Trophoblast cell (in vitro differentiated cells and primary cell): ENCODE measurements at regions not wholly inside any gene's neighbourhood (a gene's known extent, or its start where the extent isn't known, plus 50 kb on each side); places are given as distances from the start of the nearest gene placed in this dataset.

Experiments
- DNase-seq, 2 donors: peaks; one replicate each; pipeline ENCODE4 v3.0.0-alpha.2; 2016
- H2AFZ ChIP-seq: 2 replicates; pipeline ENCODE4 v1.6.1; 2013; ENCODE audit warnings: low read length, moderate library complexity, mild to moderate bottlenecking; ENCODE audit not compliant: insufficient read depth, poor library complexity
- H2AK5ac ChIP-seq: 2 replicates; pipeline ENCODE4 v1.6.1; 2013; ENCODE audit warnings: mild to moderate bottlenecking, low read length
- H2BK120ac ChIP-seq: 2 replicates; pipeline ENCODE4 v1.6.1; 2013; ENCODE audit warnings: low read length, mild to moderate bottlenecking, moderate library complexity; ENCODE audit not compliant: insufficient read depth, poor library complexity
- H2BK12ac ChIP-seq: 2 replicates; pipeline ENCODE4 v1.6.1; 2013; ENCODE audit warnings: mild to moderate bottlenecking, low read length, moderate library complexity
- H2BK5ac ChIP-seq: 2 replicates; pipeline ENCODE4 v1.6.1; 2013; ENCODE audit warnings: low read length, low read depth, moderate library complexity, mild to moderate bottlenecking; ENCODE audit not compliant: poor library complexity
- H3K14ac ChIP-seq: 2 replicates; pipeline ENCODE4 v1.6.1; 2013; ENCODE audit warnings: mild to moderate bottlenecking, low read length
- H3K18ac ChIP-seq: 2 replicates; pipeline ENCODE4 v1.6.1; 2013; ENCODE audit warnings: mild to moderate bottlenecking, low read length
- H3K23ac ChIP-seq: 2 replicates; pipeline ENCODE4 v1.6.1; 2013; ENCODE audit warnings: low read length
- H3K27ac ChIP-seq: 2 replicates; pipeline ENCODE4 v1.5.1; 2013; ENCODE audit warnings: low read depth, mild to moderate bottlenecking, inconsistent platforms, low read length, moderate library complexity
- H3K27me3 ChIP-seq: 2 replicates; pipeline ENCODE4 v1.6.1; 2013; ENCODE audit warnings: inconsistent platforms, mild to moderate bottlenecking, low read length, moderate library complexity; ENCODE audit not compliant: insufficient read depth
- H3K36me3 ChIP-seq, 2 experiments: 1 replicate in 1 of 2; 2 replicates in 1 of 2; pipeline ENCODE4 v1.6.1; 2013; ENCODE audit warnings: low read length in 2 of 2, mild to moderate bottlenecking in 2 of 2, moderate library complexity in 1 of 2; ENCODE audit not compliant: insufficient read depth in 2 of 2, control insufficient read depth in 1 of 2
- H3K4ac ChIP-seq: 2 replicates; pipeline ENCODE4 v1.6.1; 2013; ENCODE audit warnings: low read depth, mild to moderate bottlenecking, low read length, moderate library complexity
- H3K4me1 ChIP-seq, 2 experiments: 1 replicate in 1 of 2; 2 replicates in 1 of 2; pipeline ENCODE4 v1.6.1; 2013; ENCODE audit warnings: low read length in 2 of 2, mild to moderate bottlenecking in 2 of 2, moderate library complexity in 1 of 2; ENCODE audit not compliant: insufficient read depth in 2 of 2, control insufficient read depth in 1 of 2
- H3K4me2 ChIP-seq: 2 replicates; pipeline ENCODE4 v1.6.1; 2013; ENCODE audit warnings: inconsistent platforms, mild to moderate bottlenecking, low read length, moderate library complexity
- H3K4me3 ChIP-seq: 2 replicates; pipeline ENCODE4 v1.5.1; 2013; ENCODE audit warnings: mild to moderate bottlenecking, low read depth, low read length, inconsistent platforms
- H3K79me1 ChIP-seq: one replicate; pipeline ENCODE4 v1.6.1; 2013; ENCODE audit warnings: low read length
- H3K79me2 ChIP-seq: 2 replicates; pipeline ENCODE4 v1.6.1; 2013; ENCODE audit warnings: low read length, mild to moderate bottlenecking; ENCODE audit not compliant: control insufficient read depth, insufficient read depth, poor library complexity
- H3K9ac ChIP-seq: 2 replicates; pipeline ENCODE4 v1.6.1; 2013; ENCODE audit warnings: mild to moderate bottlenecking, low read length
- H3K9me3 ChIP-seq: 2 replicates; pipeline ENCODE4 v1.6.1; 2013; ENCODE audit warnings: low read depth, mild to moderate bottlenecking, control low read depth, inconsistent platforms, low read length; ENCODE audit not compliant: insufficient read depth
- H4K12ac ChIP-seq: 2 replicates; pipeline ENCODE4 v1.6.1; 2013; ENCODE audit warnings: low read depth, mild to moderate bottlenecking, low read length, moderate library complexity
- H4K8ac ChIP-seq: 2 replicates; pipeline ENCODE4 v1.6.1; 2013; ENCODE audit warnings: low read depth, mild to moderate bottlenecking, low read length, moderate library complexity
- H4K91ac ChIP-seq: one replicate; pipeline ENCODE4 v1.6.1; 2013; ENCODE audit warnings: low read depth, mild to moderate bottlenecking, low read length, moderate library complexity
- WGBS: extraction: QIAGEN DNeasy Blood & Tissue Kit; methylation state at CpG from one replicate; pipeline ENCODE4 v1.1.7; 2013; ENCODE audit warnings: missing lambda C conversion rate; ENCODE audit not compliant: insufficient read length, insufficient coverage; ENCODE audit errors: extremely low coverage; 5-methylcytosine and 5-hydroxymethylcytosine counted together

DNA sequence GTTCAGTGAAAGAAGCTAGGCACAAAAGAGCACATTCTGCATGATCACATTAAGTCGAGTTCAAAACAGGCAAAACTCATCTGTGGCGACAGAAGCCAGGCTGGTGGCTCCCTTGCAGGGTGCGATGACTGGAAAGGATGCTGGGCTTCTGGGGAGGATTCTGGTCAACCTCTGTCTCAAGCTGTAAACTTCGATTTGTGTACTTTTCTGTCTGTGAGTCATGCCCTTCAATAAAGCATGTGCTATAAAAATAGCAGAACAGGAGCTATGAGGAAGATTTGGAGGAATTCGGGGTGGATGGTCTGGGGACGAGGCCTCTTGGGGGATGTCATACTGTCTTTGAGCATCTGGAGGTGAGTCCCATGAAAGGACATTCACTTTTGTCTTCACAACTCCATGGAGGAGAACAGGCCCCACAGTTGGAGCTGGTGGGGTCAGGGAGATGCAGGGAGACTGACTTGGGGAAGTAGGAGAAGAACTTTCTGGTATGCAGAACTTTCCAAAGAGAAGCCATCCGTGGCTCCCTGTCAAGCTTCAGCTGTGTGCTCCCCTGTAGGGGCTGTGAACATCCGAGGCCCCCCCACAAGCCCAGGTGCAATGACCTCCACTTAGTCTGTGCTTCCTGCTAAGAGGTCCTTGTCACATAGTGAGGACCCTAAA, 77.8 kb upstream of the LINC01488 start:
- no CpG with 5 or more reads among the region's 8 CpGs for WGBS
- no peak overlapping the region for H4K12ac ChIP-seq
- H4K8ac ChIP-seq: no peak overlapping the region
- no peak overlapping the region for H2BK12ac ChIP-seq
- no peak for DNase-seq
- no peak overlapping the region for H3K14ac ChIP-seq
- peaks cover 6% of the 10 kb centered on the region for H3K9me3 ChIP-seq
- no peak overlapping the region for H2BK120ac ChIP-seq
- no peak overlapping the region for H2BK5ac ChIP-seq
- H3K79me2 ChIP-seq: no peaks in the 10 kb centered on the region
- no peak overlapping the region for H2AK5ac ChIP-seq
- H3K27me3 ChIP-seq: no peaks in the 10 kb centered on the region
- no peak overlapping the region for H4K91ac ChIP-seq
- no peak overlapping the region for H3K27ac ChIP-seq
- no peak overlapping the region for H3K23ac ChIP-seq
- H3K4me2 ChIP-seq: no peak overlapping the region
- H3K79me1 ChIP-seq: no peaks in the 10 kb centered on the region
- H3K36me3 ChIP-seq: no peaks in the 10 kb centered on the region
- H3K4ac ChIP-seq: no peak overlapping the region
- H3K9ac ChIP-seq: no peak overlapping the region
- no peak overlapping the region for H2AFZ ChIP-seq
- no peak overlapping the region for H3K18ac ChIP-seq
- H3K4me3 ChIP-seq: no peak overlapping the region
- peaks cover 0 to 5% of the 10 kb centered on the region in 2 experiments for H3K4me1 ChIP-seq

DNA sequence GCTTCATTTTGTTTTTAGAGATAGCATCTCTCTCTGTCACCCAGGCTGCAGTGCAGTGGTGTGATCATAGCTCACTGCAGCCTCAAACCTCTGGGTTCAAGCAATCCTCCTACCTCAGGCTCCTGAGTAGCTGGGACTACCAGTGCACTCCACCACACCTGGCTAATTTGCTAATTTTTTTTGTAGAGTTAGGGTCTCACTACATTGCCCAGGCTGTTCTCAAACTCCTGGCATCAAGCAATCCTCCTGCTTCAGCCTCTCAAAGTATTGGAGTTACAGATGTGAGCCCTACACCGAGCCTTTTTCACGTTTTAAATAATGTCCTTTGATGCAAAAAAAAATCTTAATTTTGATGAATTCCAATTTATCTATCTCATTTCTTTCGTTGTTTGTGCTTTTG, 75.4 kb upstream of the LINC01488 start:
- Histone ChIP-seq H3K14ac (no peak overlapping the region), H3K4me1 (no peaks in the 10 kb centered on the region), H3K79me1 (no peaks in the 10 kb centered on the region), H3K9me3 (peaks cover 2% of the 10 kb centered on the region), H3K4ac (no peak overlapping the region), H2AFZ (no peak overlapping the region), H3K23ac (no peak overlapping the region), H3K4me3 (no peak overlapping the region), H2BK5ac (no peak overlapping the region), H3K4me2 (no peak overlapping the region), H2BK12ac (no peak overlapping the region), H4K12ac (no peak overlapping the region), H3K27me3 (no peaks in the 10 kb centered on the region), H3K18ac (no peak overlapping the region), H2BK120ac (no peak overlapping the region), H4K8ac (no peak overlapping the region), H4K91ac (no peak overlapping the region), H3K36me3 (no peaks in the 10 kb centered on the region), H3K9ac (no peak overlapping the region), H3K27ac (no peak overlapping the region), H2AK5ac (no peak overlapping the region), H3K79me2 (no peaks in the 10 kb centered on the region)
- DNase-seq: no peak
- no CpG with 5 or more reads among the region's 3 CpGs for whole genome bisulfite sequencing

DNA sequence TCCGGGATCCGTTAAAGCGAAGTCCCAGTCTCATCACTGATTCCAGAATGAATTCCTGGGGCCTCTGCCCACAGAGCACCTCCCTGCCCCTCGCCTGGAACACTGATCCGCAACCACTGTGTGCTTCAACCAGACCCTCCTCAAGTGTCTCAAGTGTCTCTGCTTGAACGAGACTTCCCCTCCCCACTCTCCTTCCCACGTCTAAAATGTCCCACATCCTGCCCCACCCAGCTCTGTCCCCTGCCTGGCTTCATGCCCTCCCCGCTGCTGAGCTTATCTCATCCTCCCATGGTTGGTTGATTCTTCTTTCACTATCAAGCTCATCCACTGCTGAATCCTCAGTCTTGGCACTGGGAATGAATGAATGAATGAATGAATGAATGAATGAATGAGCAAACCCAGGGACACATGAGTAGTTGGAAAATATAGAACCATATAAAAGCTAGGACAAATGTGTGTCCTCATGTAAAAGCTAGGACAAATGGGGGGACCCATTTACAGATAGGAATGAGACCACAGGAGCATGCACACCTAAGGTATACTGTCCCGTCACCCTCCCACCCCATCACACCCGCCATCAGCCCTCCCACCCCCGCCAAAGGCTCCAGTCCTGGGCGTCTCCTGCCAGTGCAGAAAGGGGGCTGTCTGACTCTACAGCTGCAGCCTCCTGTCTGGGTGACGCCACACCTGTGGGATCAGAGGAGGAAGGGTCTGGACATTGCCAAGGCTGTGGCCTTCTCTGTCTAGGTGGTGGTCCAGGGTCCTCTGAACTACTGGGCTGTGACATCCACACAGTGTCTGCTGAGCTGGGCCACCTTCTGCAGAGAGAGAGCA, 71.4 kb upstream of the LINC01488 start:
- no CpG with 5 or more reads among the region's 13 CpGs for WGBS
- Histone ChIP-seq H3K4ac (no peak overlapping the region), H3K4me2 (no peak overlapping the region), H3K9ac (no peak overlapping the region), H3K23ac (no peak overlapping the region), H2BK12ac (no peak overlapping the region), H4K12ac (no peak overlapping the region), H3K27ac (no peak overlapping the region), H3K4me3 (no peak overlapping the region), H2AK5ac (no peak overlapping the region), H2BK5ac (no peak overlapping the region), H3K36me3 (no peaks in the 10 kb centered on the region), H4K91ac (no peak overlapping the region), H3K4me1 (peaks cover 0 to 2% of the 10 kb centered on the region in 2 experiments), H3K18ac (no peak overlapping the region), H4K8ac (no peak overlapping the region), H2BK120ac (no peak overlapping the region), H3K79me2 (no peaks in the 10 kb centered on the region), H3K14ac (no peak overlapping the region), H3K27me3 (no peaks in the 10 kb centered on the region), H3K79me1 (peaks cover 2% of the 10 kb centered on the region), H3K9me3 (peaks cover 3% of the 10 kb centered on the region), H2AFZ (no peak overlapping the region)
- no peak for DNase-seq

DNA sequence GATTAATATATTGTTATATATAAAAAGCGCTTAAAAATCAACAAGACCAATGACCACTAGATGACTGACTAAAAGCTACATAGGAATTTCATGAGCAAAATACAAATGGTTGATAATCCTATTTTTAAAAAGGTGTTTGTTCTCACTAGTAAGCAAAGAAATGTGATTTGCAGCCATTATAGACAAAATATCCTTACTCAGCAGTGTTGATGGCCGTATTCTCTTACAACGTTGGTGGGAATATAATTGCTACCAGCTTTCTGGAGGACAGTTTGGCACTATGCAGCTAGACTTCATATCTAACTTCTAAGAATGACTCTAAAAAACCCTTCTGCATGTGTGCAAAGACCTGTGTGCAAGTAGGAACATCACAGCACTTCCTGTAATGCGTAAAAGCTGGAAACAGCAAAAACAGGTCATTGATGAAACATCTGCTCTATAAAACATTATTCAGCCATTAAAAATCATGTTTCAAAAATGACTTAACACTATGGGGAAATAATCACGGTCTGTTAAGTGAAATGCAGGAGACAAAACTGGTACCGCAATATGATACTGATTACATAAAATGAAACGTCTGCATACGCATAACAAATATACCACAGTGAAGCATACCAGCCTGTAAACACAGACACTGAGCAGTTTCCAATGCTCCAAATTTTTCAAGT, 70.1 kb upstream of the LINC01488 start:
- Histone ChIP-seq H2BK12ac (no peak overlapping the region), H3K9ac (no peak overlapping the region), H2BK5ac (no peak overlapping the region), H3K4me3 (no peak overlapping the region), H2BK120ac (no peak overlapping the region), H3K4me2 (no peak overlapping the region), H3K79me1 (peaks cover 6% of the 10 kb centered on the region), H3K23ac (no peak overlapping the region), H2AK5ac (no peak overlapping the region), H3K18ac (no peak overlapping the region), H3K27me3 (no peaks in the 10 kb centered on the region), H3K14ac (no peak overlapping the region), H2AFZ (no peak overlapping the region), H3K9me3 (peaks cover 3% of the 10 kb centered on the region), H3K4ac (no peak overlapping the region), H3K36me3 (no peaks in the 10 kb centered on the region), H3K4me1 (peaks cover 2 to 7% of the 10 kb centered on the region in 2 experiments), H3K79me2 (no peaks in the 10 kb centered on the region), H3K27ac (no peak overlapping the region), H4K91ac (no peak overlapping the region), H4K12ac (no peak overlapping the region), H4K8ac (no peak overlapping the region)
- no CpG with 5 or more reads among the region's 8 CpGs for WGBS
- DNase-seq: no peak
